ENCODE measurements at regions not wholly inside any gene's neighbourhood (a gene's known extent, or its start where the extent isn't known, plus 50 kb on each side); places are given as distances from the start of the nearest gene placed in this dataset.

GRCh38 chr6:43937236-43938177 lies 167.5 kb downstream of the VEGFA start:
- no peak for TF ChIP-seq CTCF (IDR thresholded peaks at IDR 0.05)
- no peaks in the 10 kb centered on the region for H3K4me1 ChIP-seq (ENCODE audit: control insufficient read depth in 1 of 2, insufficient read depth in 1 of 2, low read depth in 1 of 2, low read length in 1 of 2)
- peaks cover 4% of the 10 kb centered on the region for H3K27me3 ChIP-seq
- no peak overlapping the region for H3K4me3 ChIP-seq (ENCODE audit: low read depth in 1 of 2, low read length in 1 of 2)
- no peaks in the 10 kb centered on the region for H3K36me3 ChIP-seq
- no peaks in the 10 kb centered on the region for H3K9me3 ChIP-seq
- H3K27ac ChIP-seq: no peak overlapping the region

- no peaks in the 10 kb centered on the region for H3K36me3 ChIP-seq
- no peak overlapping the region for H3K4me3 ChIP-seq (ENCODE audit: low read depth in 1 of 2, low read length in 1 of 2)
- no peaks in the 10 kb centered on the region for H3K9me3 ChIP-seq
- TF ChIP-seq CTCF (IDR thresholded peaks at IDR 0.05): no peak
- H3K4me1 ChIP-seq (ENCODE audit: control insufficient read depth in 1 of 2, insufficient read depth in 1 of 2, low read depth in 1 of 2, low read length in 1 of 2): no peaks in the 10 kb centered on the region
- peaks cover 4% of the 10 kb centered on the region for H3K27me3 ChIP-seq
- H3K27ac ChIP-seq: no peak overlapping the region
These were observed 166.5 kb downstream of the VEGFA start for GRCh38 chr6:43936476-43936875.

DNA sequence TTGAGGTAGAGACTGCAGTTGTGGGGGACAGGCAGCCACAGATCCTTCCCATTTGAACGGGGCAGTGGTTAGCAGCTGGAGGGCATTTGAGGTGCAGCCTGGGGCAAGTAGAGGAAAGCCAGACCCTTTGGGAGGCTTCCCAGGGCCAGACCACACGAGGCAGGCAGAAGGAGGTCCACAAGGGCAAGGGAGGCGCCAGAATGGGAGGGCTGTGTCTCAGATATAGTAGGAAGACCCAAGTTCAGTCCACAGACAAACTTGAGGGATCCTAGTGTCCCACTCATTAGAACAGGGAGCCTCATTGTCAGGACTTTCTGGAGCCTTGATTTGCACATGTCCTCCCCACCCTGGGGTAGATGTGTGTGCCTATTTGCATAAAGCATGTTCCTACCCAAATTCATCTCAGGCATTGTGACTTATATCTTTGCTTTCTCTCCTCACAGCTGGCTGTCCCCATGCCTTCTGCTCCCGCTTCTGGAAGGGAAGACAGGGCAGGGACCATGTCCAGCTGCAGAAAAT lies 166.0 kb downstream of the VEGFA start:
- Histone ChIP-seq H3K4me3 (ENCODE audit: low read depth in 1 of 2, low read length in 1 of 2) (no peak overlapping the region), H3K9me3 (no peaks in the 10 kb centered on the region), H3K36me3 (no peaks in the 10 kb centered on the region), H3K27ac (no peak overlapping the region), H3K27me3 (peaks cover 4% of the 10 kb centered on the region), H3K4me1 (ENCODE audit: control insufficient read depth in 1 of 2, insufficient read depth in 1 of 2, low read depth in 1 of 2, low read length in 1 of 2) (no peaks in the 10 kb centered on the region)
- no peak for TF ChIP-seq CTCF (IDR thresholded peaks at IDR 0.05)

DNA sequence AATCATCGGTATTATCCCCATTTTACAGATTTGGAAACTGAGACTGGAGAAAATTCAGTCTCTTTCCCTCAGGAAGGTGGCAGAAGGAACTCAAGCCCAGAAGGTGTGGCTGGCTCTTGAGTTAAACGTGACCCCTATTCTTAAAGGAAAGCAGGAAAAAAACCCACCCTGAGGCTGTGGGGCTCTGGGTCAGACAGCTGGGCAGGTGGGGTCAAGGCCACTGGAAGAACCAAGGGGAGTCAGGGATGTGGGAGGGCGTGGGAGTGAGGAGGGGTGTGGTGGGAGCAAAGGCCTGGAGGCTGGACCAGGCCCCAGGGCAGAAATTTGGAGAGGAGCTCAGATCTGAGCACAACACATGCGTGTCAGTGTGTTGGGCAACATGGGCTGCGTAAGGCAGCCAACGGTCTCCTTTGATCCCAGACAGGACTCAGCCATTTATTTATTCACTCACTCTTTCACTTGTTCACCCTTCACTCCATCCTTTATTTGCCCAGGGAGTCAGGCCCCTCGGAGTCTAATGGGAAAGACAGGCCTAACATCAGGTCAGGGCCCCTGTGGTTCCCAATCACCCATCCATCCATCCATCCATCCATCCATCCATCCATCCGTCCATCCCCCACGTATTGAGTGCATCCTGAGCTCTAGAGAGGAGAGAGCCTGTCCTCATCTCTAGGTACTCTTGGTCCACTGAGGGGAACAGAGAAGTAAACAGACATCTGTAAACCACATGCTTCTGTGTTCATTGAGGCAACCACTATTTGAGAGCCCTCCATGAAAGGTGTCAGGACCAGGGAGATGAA lies 165.0 kb downstream of the VEGFA start:
- Histone ChIP-seq H3K27me3 (peaks cover 4% of the 10 kb centered on the region), H3K4me3 (ENCODE audit: low read depth in 1 of 2, low read length in 1 of 2) (no peak overlapping the region), H3K9me3 (no peaks in the 10 kb centered on the region), H3K4me1 (ENCODE audit: control insufficient read depth in 1 of 2, insufficient read depth in 1 of 2, low read depth in 1 of 2, low read length in 1 of 2) (no peaks in the 10 kb centered on the region), H3K27ac (no peak overlapping the region), H3K36me3 (no peaks in the 10 kb centered on the region)
- TF ChIP-seq CTCF (IDR thresholded peaks at IDR 0.05): no peak

DNA sequence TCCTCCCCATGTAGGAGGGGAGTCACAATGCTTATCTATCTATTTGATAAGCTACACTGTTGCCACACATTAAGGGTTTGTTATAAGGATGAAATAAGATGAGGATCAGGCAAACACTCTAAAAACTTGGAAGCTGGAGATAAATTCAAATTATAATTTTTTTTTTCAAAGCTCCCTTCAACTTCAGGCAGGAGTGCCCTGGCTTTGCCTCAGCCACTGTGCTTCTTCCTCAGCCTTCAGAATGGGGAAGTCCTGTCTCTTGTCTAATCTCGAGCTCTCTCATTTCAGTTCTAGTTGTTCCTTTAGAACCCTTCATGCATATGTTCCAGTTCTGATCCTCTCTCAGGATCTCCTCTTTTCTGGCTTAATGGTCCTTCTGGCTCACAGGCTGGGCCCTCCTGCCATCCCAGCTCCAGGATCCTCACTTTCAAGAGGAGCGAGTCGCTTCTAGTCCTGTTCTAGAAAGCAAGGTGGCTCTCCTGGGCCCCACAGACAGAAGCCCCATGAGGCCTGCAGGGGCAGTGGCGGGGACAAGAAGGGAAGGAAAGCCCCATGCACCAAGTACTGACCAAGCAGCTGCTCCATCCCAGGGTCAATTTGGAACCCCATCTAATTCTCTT lies 164.3 kb downstream of the VEGFA start:
- no peaks in the 10 kb centered on the region for H3K4me1 ChIP-seq (ENCODE audit: control insufficient read depth in 1 of 2, insufficient read depth in 1 of 2, low read depth in 1 of 2, low read length in 1 of 2)
- no peak for TF ChIP-seq CTCF (IDR thresholded peaks at IDR 0.05)
- H3K27ac ChIP-seq: no peak overlapping the region
- H3K9me3 ChIP-seq: no peaks in the 10 kb centered on the region
- H3K4me3 ChIP-seq (ENCODE audit: low read depth in 1 of 2, low read length in 1 of 2): no peak overlapping the region
- H3K27me3 ChIP-seq: peaks cover 4% of the 10 kb centered on the region
- H3K36me3 ChIP-seq: no peaks in the 10 kb centered on the region

All from neutrophil (primary cell).